ENCODE measurements at regions not wholly inside any gene's neighbourhood (a gene's known extent, or its start where the extent isn't known, plus 50 kb on each side); places are given as distances from the start of the nearest gene placed in this dataset.

GRCh38 chr7:108771853-108772252 is 202.2 kb downstream of the DNAJB9 start:
- DNase-seq (ENCODE audit: low spot score) (no peak), FAIRE-seq (no peak), ATAC-seq (no peak)
- H3K9ac ChIP-seq (ENCODE audit: insufficient read depth, low read depth, low read length) = no peak overlapping the region
- ChIA-PET POLR2A (no interaction called here), CTCF (ENCODE audit: low intra/inter-chr PET ratio, low total read pairs) (no interaction called here)
- no peak overlapping the region for H3K4me2 ChIP-seq (ENCODE audit: low read depth, low read length)
- no peak overlapping the region for H3K27ac ChIP-seq (ENCODE audit: extremely low read length, insufficient read depth, low read length)
- no peaks in the 10 kb centered on the region for H3K27me3 ChIP-seq (ENCODE audit: control insufficient read depth in 1 of 2, insufficient read depth in 2 of 2, low read length in 2 of 2)
- no TSS peak for BruUV-seq (replicated peaks)
- H3K4me3 ChIP-seq (replicated peaks in 1 of 3; ENCODE audit: insufficient read depth in 1 of 3, low read depth in 2 of 3, low read length in 3 of 3) = no peak overlapping the region
- no peaks in the 10 kb centered on the region for H3K36me3 ChIP-seq (replicated peaks in 1 of 2; ENCODE audit: control insufficient read depth in 1 of 2, insufficient read depth in 2 of 2, low read length in 2 of 2)
- in situ Hi-C loops (cut with HindIII; ENCODE audit: extremely low pct_ligation_motif_present, low pct_unique_long_range_greater_than_20kb) = no loop called here
- no peaks in the 10 kb centered on the region for H3K79me2 ChIP-seq (ENCODE audit: insufficient read depth, low read length)
- WGBS (ENCODE audit: low lambda C conversion rate) = 0% methylated on average over 2 of the region's 2 CpGs
- H4K20me1 ChIP-seq (ENCODE audit: insufficient read depth, low read length) = no peaks in the 10 kb centered on the region
- H2AFZ ChIP-seq (ENCODE audit: low read length) = no peak overlapping the region
- no peaks in the 10 kb centered on the region for H3K4me1 ChIP-seq (ENCODE audit: insufficient read depth, low read length)
- TF ChIP-seq MED1 (CRISPR knock-in tag; IDR thresholded peaks at IDR 0.05) = no peak
- no peak for TF ChIP-seq PBX2 (CRISPR knock-in tag; IDR thresholded peaks at IDR 0.05)
- no peak for TF ChIP-seq HMG20A (CRISPR knock-in tag; IDR thresholded peaks at IDR 0.05; ENCODE audit: borderline replicate concordance)
- intact Hi-C loops (cut with micrococcal nuclease; ENCODE audit: unreplicated experiment) = no loop called here
- H3K9me3 ChIP-seq (ENCODE audit: low read length) = no peaks in the 10 kb centered on the region

GRCh38 chr7:108777966-108778365 is 208.3 kb downstream of the DNAJB9 start:
- no peaks in the 10 kb centered on the region for H3K79me2 ChIP-seq (ENCODE audit: insufficient read depth, low read length)
- H2AFZ ChIP-seq (ENCODE audit: low read length) = no peak overlapping the region
- H3K36me3 ChIP-seq (replicated peaks in 1 of 2; ENCODE audit: control insufficient read depth in 1 of 2, insufficient read depth in 2 of 2, low read length in 2 of 2) = no peaks in the 10 kb centered on the region
- in situ Hi-C loops (cut with HindIII; ENCODE audit: extremely low pct_ligation_motif_present, low pct_unique_long_range_greater_than_20kb) (no loop called here), intact Hi-C loops (cut with micrococcal nuclease; ENCODE audit: unreplicated experiment) (no loop called here)
- no peak for FAIRE-seq
- ChIA-PET CTCF (ENCODE audit: low intra/inter-chr PET ratio, low total read pairs) (no interaction called here), POLR2A (no interaction called here)
- H3K9me3 ChIP-seq (ENCODE audit: low read length) = no peaks in the 10 kb centered on the region
- DNase-seq (ENCODE audit: low spot score) = no peak
- H3K9ac ChIP-seq (ENCODE audit: insufficient read depth, low read depth, low read length) = no peak overlapping the region
- no peak for ATAC-seq
- WGBS (ENCODE audit: low lambda C conversion rate) = 0% methylated on average over 1 of the region's 1 CpG
- no peaks in the 10 kb centered on the region for H4K20me1 ChIP-seq (ENCODE audit: insufficient read depth, low read length)
- H3K27me3 ChIP-seq (ENCODE audit: control insufficient read depth in 1 of 2, insufficient read depth in 2 of 2, low read length in 2 of 2) = no peaks in the 10 kb centered on the region
- no peak overlapping the region for H3K27ac ChIP-seq (ENCODE audit: extremely low read length, insufficient read depth, low read length)
- H3K4me3 ChIP-seq (replicated peaks in 1 of 3; ENCODE audit: insufficient read depth in 1 of 3, low read depth in 2 of 3, low read length in 3 of 3) = no peak overlapping the region
- H3K4me2 ChIP-seq (ENCODE audit: low read depth, low read length) = no peak overlapping the region
- H3K4me1 ChIP-seq (ENCODE audit: insufficient read depth, low read length) = no peaks in the 10 kb centered on the region
- TF ChIP-seq ZNF776 (CRISPR knock-in tag; IDR thresholded peaks at IDR 0.05) (no peak), ZNF816 (CRISPR knock-in tag; IDR thresholded peaks at IDR 0.05; ENCODE audit: borderline replicate concordance) (no peak), ZNF546 (CRISPR knock-in tag; conservative IDR thresholded peaks at IDR 0.05) (no peak), KDM5A (IDR thresholded peaks at IDR 0.05; ENCODE audit: borderline replicate concordance, low read length) (no peak), ZNF550 (CRISPR knock-in tag; IDR thresholded peaks at IDR 0.05; ENCODE audit: borderline replicate concordance) (no peak), YEATS4 (CRISPR knock-in tag; IDR thresholded peaks at IDR 0.05; ENCODE audit: borderline replicate concordance) (no peak), ZNF33B (CRISPR knock-in tag; IDR thresholded peaks at IDR 0.05) (no peak), HMGA1 (CRISPR knock-in tag; conservative IDR thresholded peaks at IDR 0.05) (no peak), ZBTB1 (CRISPR knock-in tag; IDR thresholded peaks at IDR 0.05; ENCODE audit: borderline replicate concordance) (no peak)
- no TSS peak for BruUV-seq (replicated peaks)
